ENCODE measurements at regions not wholly inside any gene's neighbourhood (a gene's known extent, or its start where the extent isn't known, plus 50 kb on each side); places are given as distances from the start of the nearest gene placed in this dataset.

- TF ChIP-seq CTCF (IDR thresholded peaks at IDR 0.05) (no peak), POLR2A (IDR thresholded peaks at IDR 0.05) (no peak), POLR2AphosphoS5 (IDR thresholded peaks at IDR 0.05; ENCODE audit: insufficient read depth in 1 of 2, low read depth in 1 of 2) (no peak)
These were observed 138.3 kb downstream of the UTP18 start for GRCh38 chr17:51398687-51399086.
